AG09319 (cell line): ENCODE measurements at regions not wholly inside any gene's neighbourhood (a gene's known extent, or its start where the extent isn't known, plus 50 kb on each side); places are given as distances from the start of the nearest gene placed in this dataset.

ENCODE experiments used
- DNase-seq: peaks from one replicate; pipeline ENCODE4 v3.0.0-alpha.2; 2010; ENCODE audit warnings: low read depth; ENCODE audit errors: extremely low read depth
- CTCF ChIP-seq: IDR thresholded peaks from 2 replicates; pipeline ENCODE4 v1.5.1; 2011; ENCODE audit warnings: low read depth, mild to moderate bottlenecking, inconsistent platforms, low read length, moderate library complexity

GRCh38 chr1:81517987-81518386 lies 282.7 kb upstream of the ADGRL2 start:
- no peak for DNase-seq
- no peak for TF ChIP-seq CTCF

DNA sequence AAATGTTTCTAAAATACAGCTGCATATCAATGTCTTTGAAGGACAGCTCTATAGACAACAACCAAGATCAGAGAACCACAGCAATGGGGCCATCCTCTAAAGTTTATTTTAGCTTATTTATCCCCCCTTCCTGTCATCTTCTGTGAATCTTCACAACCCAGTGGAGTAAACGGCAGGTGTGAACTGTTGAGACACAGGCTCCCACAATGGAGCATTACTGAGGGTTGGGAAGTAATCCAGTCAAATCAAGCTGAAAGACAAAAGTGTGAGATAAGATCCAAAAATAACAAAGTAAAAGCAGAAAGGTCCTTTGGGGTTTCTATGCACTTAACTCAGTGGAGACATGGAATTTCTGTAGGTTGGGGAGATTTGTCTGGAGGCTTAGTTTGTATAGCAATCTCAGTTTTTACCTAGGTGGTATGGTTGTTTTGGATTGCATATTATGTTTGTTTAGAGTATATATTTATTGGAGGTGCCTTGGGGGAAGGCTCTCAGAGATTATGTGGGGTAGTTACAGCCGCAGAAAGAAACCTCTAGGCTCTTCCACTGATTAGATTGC lies 286.9 kb upstream of the ADGRL2 start:
- no peak for DNase-seq
- TF ChIP-seq CTCF: no peak

GRCh38 chr1:81512252-81513003 lies 288.3 kb upstream of the ADGRL2 start:
- no peak for DNase-seq
- TF ChIP-seq CTCF: no peak

DNA sequence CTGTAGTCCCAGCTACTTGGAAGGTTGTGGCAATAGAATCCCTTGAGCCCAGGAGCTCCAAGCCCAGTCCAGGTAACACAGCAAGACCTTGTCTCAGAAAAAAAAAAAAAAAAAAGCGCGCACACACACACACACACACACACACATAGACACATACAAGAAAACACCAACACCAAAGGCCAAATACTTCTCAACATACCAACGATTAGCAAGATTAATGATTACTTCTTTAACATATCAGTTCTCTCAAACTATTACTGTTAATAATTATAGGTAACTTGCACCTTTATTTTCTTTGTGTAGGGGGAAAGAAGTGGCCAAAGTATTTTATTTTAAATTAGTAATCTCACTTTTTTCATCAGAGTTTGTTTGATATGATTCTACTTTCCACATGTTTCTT lies 289.5 kb upstream of the ADGRL2 start:
- no peak for TF ChIP-seq CTCF
- no peak for DNase-seq

DNA sequence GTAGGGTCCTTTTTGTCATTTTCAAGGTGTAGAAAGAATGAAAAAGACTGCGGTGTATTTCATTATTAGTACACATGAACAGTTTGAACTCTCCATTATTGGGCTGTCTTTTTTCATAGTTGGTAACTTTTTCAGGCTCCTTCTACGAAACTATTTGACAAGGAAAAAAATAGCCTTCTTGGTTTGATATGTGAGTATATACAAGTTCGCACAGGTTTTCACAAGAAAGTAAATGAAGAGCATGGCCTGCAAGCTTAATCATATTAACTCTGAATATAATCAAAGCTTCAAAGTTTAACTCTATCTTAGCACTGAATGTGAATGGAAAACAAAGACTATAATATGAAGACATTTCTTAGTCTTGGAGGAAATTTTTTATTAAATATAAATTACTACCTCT lies 290.0 kb upstream of the ADGRL2 start:
- no peak for TF ChIP-seq CTCF
- DNase-seq: no peak

- DNase-seq: no peak
- TF ChIP-seq CTCF: no peak
These were observed 291.1 kb upstream of the ADGRL2 start for GRCh38 chr1:81509594-81509993.

DNA sequence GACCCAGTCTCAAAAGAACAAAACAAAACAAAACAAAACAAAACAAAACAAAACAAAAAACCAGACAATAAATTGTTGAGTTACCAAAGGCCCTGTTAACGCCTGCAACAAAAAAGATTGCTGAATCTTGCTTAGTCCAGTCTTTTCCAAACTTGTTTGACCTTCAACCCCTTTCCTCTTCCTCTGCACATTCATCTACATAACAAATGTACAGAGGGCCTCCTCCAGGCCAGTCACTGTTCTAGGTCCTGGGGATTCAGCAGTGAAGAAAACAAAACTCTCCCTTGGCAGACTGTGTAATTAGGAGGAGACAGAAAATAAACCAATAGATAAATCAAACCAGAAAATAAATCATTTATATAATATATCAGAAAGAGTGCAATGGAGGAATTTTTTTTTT lies 294.0 kb upstream of the ADGRL2 start:
- no peak for DNase-seq
- TF ChIP-seq CTCF: no peak
